ENCODE measurements at regions not wholly inside any gene's neighbourhood (a gene's known extent, or its start where the extent isn't known, plus 50 kb on each side); places are given as distances from the start of the nearest gene placed in this dataset.

GRCh38 chr15:95025924-95026728 lies 794.8 kb downstream of the MCTP2 start:
- no peak overlapping the region for H3K4me3 Mint-ChIP-seq
- TF ChIP-seq GRHL2 (CRISPR knock-in tag; IDR thresholded peaks at IDR 0.05; ENCODE audit: insufficient replicate concordance, severe bottlenecking) (no peak), PRRX2 (CRISPR knock-in tag; IDR thresholded peaks at IDR 0.05) (no peak), CTCF (IDR thresholded peaks at IDR 0.05) (peak; percentile 35; the same call in 1 of the 2 replicates)
- ChIA-PET POLR2A (no interaction called here), CTCF (interaction anchor here (1.4 to 2.4 kb wide), 4 partner anchors 10 to 360 kb away, joined by 4 to 13 read pairs (median 6); no protein-coding TSS in a partner anchor)
- DNase-seq (ENCODE audit: low spot score) (peak; percentile 72), ATAC-seq (peak; percentile 95)
- no peaks in the 10 kb centered on the region for H3K4me1 Mint-ChIP-seq
- no peaks in the 10 kb centered on the region for H3K27me3 Mint-ChIP-seq (ENCODE audit: low read depth)
- peaks cover 7% of the 10 kb centered on the region; the same call in 1 of the 2 replicates for H3K36me3 Mint-ChIP-seq
- H3K27ac Mint-ChIP-seq: no peak overlapping the region
- peaks cover 18% of the 10 kb centered on the region for H3K9me3 Mint-ChIP-seq

- H3K27me3 Mint-ChIP-seq (ENCODE audit: low read depth): no peaks in the 10 kb centered on the region
- H3K4me3 Mint-ChIP-seq: no peak overlapping the region
- H3K27ac Mint-ChIP-seq: no peak overlapping the region
- peaks cover 15% of the 10 kb centered on the region for H3K36me3 Mint-ChIP-seq
- no peaks in the 10 kb centered on the region for H3K4me1 Mint-ChIP-seq
- POLR2A ChIA-PET: no interaction called here
- DNase-seq (ENCODE audit: low spot score): no peak
- peaks cover 18% of the 10 kb centered on the region for H3K9me3 Mint-ChIP-seq
- no peak for ATAC-seq
- CTCF ChIA-PET: interaction anchor here (1.6 kb wide), 1 partner anchor 356 kb away, joined by 3 read pairs; no protein-coding TSS in a partner anchor
- no peak for TF ChIP-seq SMAD3 (CRISPR knock-in tag; IDR thresholded peaks at IDR 0.05; ENCODE audit: borderline replicate concordance)
- no peak for TF ChIP-seq MXD4 (CRISPR knock-in tag; IDR thresholded peaks at IDR 0.05; ENCODE audit: borderline replicate concordance)
- TF ChIP-seq ZNF219 (CRISPR knock-in tag; IDR thresholded peaks at IDR 0.05; ENCODE audit: borderline replicate concordance): no peak
- TF ChIP-seq EMX1 (CRISPR knock-in tag; IDR thresholded peaks at IDR 0.05): no peak
- no peak for TF ChIP-seq MAX (CRISPR knock-in tag; IDR thresholded peaks at IDR 0.05)
- TF ChIP-seq ARID4B (CRISPR knock-in tag; IDR thresholded peaks at IDR 0.05; ENCODE audit: borderline replicate concordance): no peak
- no peak for TF ChIP-seq PRDM15 (CRISPR knock-in tag; IDR thresholded peaks at IDR 0.05)
- no peak for TF ChIP-seq HMGA2 (CRISPR knock-in tag; IDR thresholded peaks at IDR 0.05)
- no peak for TF ChIP-seq AFF4 (CRISPR knock-in tag; IDR thresholded peaks at IDR 0.05; ENCODE audit: borderline replicate concordance)
- no peak for TF ChIP-seq ZNF532 (CRISPR knock-in tag; IDR thresholded peaks at IDR 0.05; ENCODE audit: borderline replicate concordance)
- TF ChIP-seq FOXP1 (CRISPR knock-in tag; IDR thresholded peaks at IDR 0.05; ENCODE audit: borderline replicate concordance): no peak
These were observed 796.6 kb downstream of the MCTP2 start for GRCh38 chr15:95027981-95028380.
